GM19372 (cell line): ENCODE measurements at regions not wholly inside any gene's neighbourhood (a gene's known extent, or its start where the extent isn't known, plus 50 kb on each side); places are given as distances from the start of the nearest gene placed in this dataset.
A peak's percentile ranks its signal among the peaks of the same experiment; 100 is the strongest.

Experiments used
- ATAC-seq: cut with Tn5 transposase; IDR thresholded peaks from one replicate; pipeline ENCODE4 v1.9.1; 2021; ENCODE audit warnings: mild to moderate bottlenecking, low read depth, moderate library complexity; ENCODE audit not compliant: unreplicated experiment

DNA sequence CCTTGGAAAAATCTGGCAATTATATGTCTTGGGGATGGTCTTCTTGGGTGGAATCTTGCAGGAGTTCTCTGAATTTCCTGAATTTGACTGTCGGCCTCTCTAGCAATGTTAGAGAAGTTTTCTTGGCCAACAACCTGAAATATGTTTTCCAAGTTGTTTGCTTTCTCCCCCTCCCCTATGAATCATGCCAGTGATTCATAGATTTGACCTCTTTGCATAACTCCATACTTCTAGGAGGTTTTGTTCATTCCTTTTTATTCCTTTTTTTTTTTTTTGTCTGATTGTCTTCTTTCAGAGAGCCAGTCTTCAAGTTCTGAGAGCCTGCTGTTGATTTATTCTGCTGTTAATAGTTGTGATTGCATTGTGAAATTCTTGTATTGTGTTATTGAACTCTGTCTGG lies 56.7 kb upstream of the SLC44A1 start:
- no peak for ATAC-seq

- peak; percentile 50 for ATAC-seq
Measured at GRCh38 chr9:105188746-105189145, 55.7 kb upstream of the SLC44A1 start.

- peak; percentile 63 for ATAC-seq
Measured at GRCh38 chr9:105191508-105192121, 52.8 kb upstream of the SLC44A1 start.

- ATAC-seq = no peak
Measured at GRCh38 chr9:105193560-105193959, 50.9 kb upstream of the SLC44A1 start.

DNA sequence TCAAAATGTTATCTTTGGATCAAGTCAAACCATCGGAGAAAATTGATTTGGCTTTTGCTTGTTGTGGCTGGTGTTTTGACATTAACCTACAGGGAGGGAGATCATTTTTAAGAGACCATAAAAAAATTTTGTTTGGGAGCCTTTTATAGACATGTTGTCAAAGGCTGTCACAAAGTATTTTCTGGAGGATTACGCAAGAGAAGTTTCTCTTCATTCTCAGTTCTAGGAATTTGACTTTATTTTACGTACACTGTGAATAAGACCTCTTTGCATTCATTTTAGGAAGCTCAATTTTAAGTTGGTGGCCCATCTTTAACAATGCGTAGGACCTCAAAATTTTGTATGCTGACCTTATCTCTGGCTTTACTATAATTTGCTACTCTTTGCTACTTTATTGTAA lies 50.2 kb upstream of the SLC44A1 start:
- ATAC-seq = no peak
